ENCODE measurements at regions not wholly inside any gene's neighbourhood (a gene's known extent, or its start where the extent isn't known, plus 50 kb on each side); places are given as distances from the start of the nearest gene placed in this dataset.

- Histone ChIP-seq H3K36me3 (ENCODE audit: control insufficient read depth in 5 of 5, insufficient read depth in 5 of 5, low read length in 5 of 5) (no peaks in the 10 kb centered on the region), H3K4me1 (ENCODE audit: control insufficient read depth in 5 of 5, insufficient read depth in 5 of 5, low read length in 5 of 5) (peaks cover 6 to 17% (median 14%) of the 10 kb centered on the region in 5 donors), H3K9ac (ENCODE audit: low read length in 5 of 5) (no peak overlapping the region), H3K27ac (ENCODE audit: low read depth, low read length) (no peak overlapping the region), H3K27me3 (ENCODE audit: control insufficient read depth in 5 of 5, insufficient read depth in 4 of 5, low read length in 5 of 5) (no peaks in the 10 kb centered on the region), H3K9me3 (ENCODE audit: control insufficient read depth in 5 of 5, low read length in 5 of 5) (peaks cover under 1 to 8% (median 6%) of the 10 kb centered on the region in 5 donors), H3K4me3 (ENCODE audit: low read depth in 1 of 5, low read length in 5 of 5) (no peak overlapping the region)
Observed at GRCh38 chr3:194045919-194046318, 90.0 kb upstream of the HES1 start.

GRCh38 chr3:194046531-194046930 is 89.4 kb upstream of the HES1 start:
- Histone ChIP-seq H3K36me3 (ENCODE audit: control insufficient read depth in 5 of 5, insufficient read depth in 5 of 5, low read length in 5 of 5) (no peaks in the 10 kb centered on the region), H3K9me3 (ENCODE audit: control insufficient read depth in 5 of 5, low read length in 5 of 5) (peaks cover 6 to 14% (median 11%) of the 10 kb centered on the region in 5 donors), H3K27me3 (ENCODE audit: control insufficient read depth in 5 of 5, insufficient read depth in 4 of 5, low read length in 5 of 5) (no peaks in the 10 kb centered on the region), H3K4me1 (ENCODE audit: control insufficient read depth in 5 of 5, insufficient read depth in 5 of 5, low read length in 5 of 5) (peaks cover 6 to 17% (median 14%) of the 10 kb centered on the region in 5 donors), H3K27ac (ENCODE audit: low read depth, low read length) (no peak overlapping the region), H3K4me3 (ENCODE audit: low read depth in 1 of 5, low read length in 5 of 5) (no peak overlapping the region), H3K9ac (ENCODE audit: low read length in 5 of 5) (no peak overlapping the region)

GRCh38 chr3:194046995-194047645 is 88.8 kb upstream of the HES1 start:
- H3K4me1 ChIP-seq (ENCODE audit: control insufficient read depth in 5 of 5, insufficient read depth in 5 of 5, low read length in 5 of 5): peaks cover 6 to 17% (median 14%) of the 10 kb centered on the region in 5 donors
- peaks cover 6 to 14% (median 11%) of the 10 kb centered on the region in 5 donors for H3K9me3 ChIP-seq (ENCODE audit: control insufficient read depth in 5 of 5, low read length in 5 of 5)
- no peaks in the 10 kb centered on the region for H3K27me3 ChIP-seq (ENCODE audit: control insufficient read depth in 5 of 5, insufficient read depth in 4 of 5, low read length in 5 of 5)
- H3K9ac ChIP-seq (ENCODE audit: low read length in 5 of 5): no peak overlapping the region
- H3K4me3 ChIP-seq (ENCODE audit: low read depth in 1 of 5, low read length in 5 of 5): no peak overlapping the region
- H3K27ac ChIP-seq (ENCODE audit: low read depth, low read length): peak overlapping the region; percentile 6
- H3K36me3 ChIP-seq (ENCODE audit: control insufficient read depth in 5 of 5, insufficient read depth in 5 of 5, low read length in 5 of 5): no peaks in the 10 kb centered on the region

GRCh38 chr3:194049394-194049793 is 86.6 kb upstream of the HES1 start:
- Histone ChIP-seq H3K27ac (ENCODE audit: low read depth, low read length) (no peak overlapping the region), H3K27me3 (ENCODE audit: control insufficient read depth in 5 of 5, insufficient read depth in 4 of 5, low read length in 5 of 5) (no peaks in the 10 kb centered on the region), H3K4me1 (ENCODE audit: control insufficient read depth in 5 of 5, insufficient read depth in 5 of 5, low read length in 5 of 5) (peaks cover 6 to 17% (median 14%) of the 10 kb centered on the region in 5 donors), H3K9ac (ENCODE audit: low read length in 5 of 5) (no peak overlapping the region), H3K9me3 (ENCODE audit: control insufficient read depth in 5 of 5, low read length in 5 of 5) (peaks cover 6 to 14% (median 11%) of the 10 kb centered on the region in 5 donors), H3K36me3 (ENCODE audit: control insufficient read depth in 5 of 5, insufficient read depth in 5 of 5, low read length in 5 of 5) (no peaks in the 10 kb centered on the region), H3K4me3 (ENCODE audit: low read depth in 1 of 5, low read length in 5 of 5) (no peak overlapping the region)

GRCh38 chr3:194050782-194051320 is 85.1 kb upstream of the HES1 start:
- Histone ChIP-seq H3K9me3 (ENCODE audit: control insufficient read depth in 5 of 5, low read length in 5 of 5) (peaks cover 6 to 14% (median 11%) of the 10 kb centered on the region in 5 donors), H3K4me1 (ENCODE audit: control insufficient read depth in 5 of 5, insufficient read depth in 5 of 5, low read length in 5 of 5) (peaks cover 6 to 17% (median 14%) of the 10 kb centered on the region in 5 donors), H3K27ac (ENCODE audit: low read depth, low read length) (no peak overlapping the region), H3K27me3 (ENCODE audit: control insufficient read depth in 5 of 5, insufficient read depth in 4 of 5, low read length in 5 of 5) (no peaks in the 10 kb centered on the region), H3K9ac (ENCODE audit: low read length in 5 of 5) (no peak overlapping the region), H3K4me3 (ENCODE audit: low read depth in 1 of 5, low read length in 5 of 5) (no peak overlapping the region), H3K36me3 (ENCODE audit: control insufficient read depth in 5 of 5, insufficient read depth in 5 of 5, low read length in 5 of 5) (no peaks in the 10 kb centered on the region)

GRCh38 chr3:194051366-194052149 is 84.4 kb upstream of the HES1 start:
- Histone ChIP-seq H3K9me3 (ENCODE audit: control insufficient read depth in 5 of 5, low read length in 5 of 5) (peaks cover 6 to 14% (median 11%) of the 10 kb centered on the region in 5 donors), H3K36me3 (ENCODE audit: control insufficient read depth in 5 of 5, insufficient read depth in 5 of 5, low read length in 5 of 5) (no peaks in the 10 kb centered on the region), H3K27ac (ENCODE audit: low read depth, low read length) (no peak overlapping the region), H3K9ac (ENCODE audit: low read length in 5 of 5) (no peak overlapping the region), H3K4me3 (ENCODE audit: low read depth in 1 of 5, low read length in 5 of 5) (no peak overlapping the region), H3K4me1 (ENCODE audit: control insufficient read depth in 5 of 5, insufficient read depth in 5 of 5, low read length in 5 of 5) (peaks cover 6 to 15% (median 12%) of the 10 kb centered on the region in 5 donors), H3K27me3 (ENCODE audit: control insufficient read depth in 5 of 5, insufficient read depth in 4 of 5, low read length in 5 of 5) (no peaks in the 10 kb centered on the region)

- Histone ChIP-seq H3K9ac (ENCODE audit: low read length in 5 of 5) (no peak overlapping the region), H3K36me3 (ENCODE audit: control insufficient read depth in 5 of 5, insufficient read depth in 5 of 5, low read length in 5 of 5) (no peaks in the 10 kb centered on the region), H3K4me3 (ENCODE audit: low read depth in 1 of 5, low read length in 5 of 5) (no peak overlapping the region), H3K27me3 (ENCODE audit: control insufficient read depth in 5 of 5, insufficient read depth in 4 of 5, low read length in 5 of 5) (peaks cover 0 to 3% (median 0%) of the 10 kb centered on the region in 5 donors), H3K4me1 (ENCODE audit: control insufficient read depth in 5 of 5, insufficient read depth in 5 of 5, low read length in 5 of 5) (peaks cover 0 to 6% (median 5%) of the 10 kb centered on the region in 5 donors), H3K27ac (ENCODE audit: low read depth, low read length) (no peak overlapping the region), H3K9me3 (ENCODE audit: control insufficient read depth in 5 of 5, low read length in 5 of 5) (peaks cover 6 to 14% (median 11%) of the 10 kb centered on the region in 5 donors)
Observed at GRCh38 chr3:194053136-194053535, 82.8 kb upstream of the HES1 start.

- Histone ChIP-seq H3K27me3 (ENCODE audit: control insufficient read depth in 5 of 5, insufficient read depth in 4 of 5, low read length in 5 of 5) (peaks cover 0 to 3% (median 0%) of the 10 kb centered on the region in 5 donors), H3K9ac (ENCODE audit: low read length in 5 of 5) (no peak overlapping the region), H3K4me3 (ENCODE audit: low read depth in 1 of 5, low read length in 5 of 5) (no peak overlapping the region), H3K36me3 (ENCODE audit: control insufficient read depth in 5 of 5, insufficient read depth in 5 of 5, low read length in 5 of 5) (no peaks in the 10 kb centered on the region), H3K4me1 (ENCODE audit: control insufficient read depth in 5 of 5, insufficient read depth in 5 of 5, low read length in 5 of 5) (peaks cover 0 to 9% (median 7%) of the 10 kb centered on the region in 5 donors), H3K27ac (ENCODE audit: low read depth, low read length) (no peak overlapping the region), H3K9me3 (ENCODE audit: control insufficient read depth in 5 of 5, low read length in 5 of 5) (peaks cover 6 to 14% (median 11%) of the 10 kb centered on the region in 5 donors)
Observed at GRCh38 chr3:194054016-194054415, 81.9 kb upstream of the HES1 start.

- Histone ChIP-seq H3K4me3 (ENCODE audit: low read depth in 1 of 5, low read length in 5 of 5) (no peak overlapping the region), H3K9ac (ENCODE audit: low read length in 5 of 5) (no peak overlapping the region), H3K4me1 (ENCODE audit: control insufficient read depth in 5 of 5, insufficient read depth in 5 of 5, low read length in 5 of 5) (peaks cover 0 to 9% (median 7%) of the 10 kb centered on the region in 5 donors), H3K27ac (ENCODE audit: low read depth, low read length) (no peak overlapping the region), H3K36me3 (ENCODE audit: control insufficient read depth in 5 of 5, insufficient read depth in 5 of 5, low read length in 5 of 5) (no peaks in the 10 kb centered on the region), H3K9me3 (ENCODE audit: control insufficient read depth in 5 of 5, low read length in 5 of 5) (peaks cover 6 to 14% (median 11%) of the 10 kb centered on the region in 5 donors), H3K27me3 (ENCODE audit: control insufficient read depth in 5 of 5, insufficient read depth in 4 of 5, low read length in 5 of 5) (peaks cover 0 to 3% (median 0%) of the 10 kb centered on the region in 5 donors)
Observed at GRCh38 chr3:194054540-194054939, 81.4 kb upstream of the HES1 start.

GRCh38 chr3:194054961-194055360 is 81.0 kb upstream of the HES1 start:
- Histone ChIP-seq H3K4me3 (ENCODE audit: low read depth in 1 of 5, low read length in 5 of 5) (no peak overlapping the region), H3K36me3 (ENCODE audit: control insufficient read depth in 5 of 5, insufficient read depth in 5 of 5, low read length in 5 of 5) (no peaks in the 10 kb centered on the region), H3K27me3 (ENCODE audit: control insufficient read depth in 5 of 5, insufficient read depth in 4 of 5, low read length in 5 of 5) (peaks cover 0 to 3% (median 0%) of the 10 kb centered on the region in 5 donors), H3K9ac (ENCODE audit: low read length in 5 of 5) (no peak overlapping the region), H3K9me3 (ENCODE audit: control insufficient read depth in 5 of 5, low read length in 5 of 5) (peaks cover 6 to 14% (median 11%) of the 10 kb centered on the region in 5 donors), H3K27ac (ENCODE audit: low read depth, low read length) (no peak overlapping the region), H3K4me1 (ENCODE audit: control insufficient read depth in 5 of 5, insufficient read depth in 5 of 5, low read length in 5 of 5) (peaks cover 0 to 9% (median 7%) of the 10 kb centered on the region in 5 donors)
